Lung microvascular endothelial cell (primary cell): ENCODE measurements at regions not wholly inside any gene's neighbourhood (a gene's known extent, or its start where the extent isn't known, plus 50 kb on each side); places are given as distances from the start of the nearest gene placed in this dataset.

Experiments
- DNase-seq, 2 donors: peaks; one replicate each; pipeline versions ENCODE4 v3.0.0 to v3.0.0-alpha.2; 2010; ENCODE audit warnings: low read depth in 2 of 2

DNA sequence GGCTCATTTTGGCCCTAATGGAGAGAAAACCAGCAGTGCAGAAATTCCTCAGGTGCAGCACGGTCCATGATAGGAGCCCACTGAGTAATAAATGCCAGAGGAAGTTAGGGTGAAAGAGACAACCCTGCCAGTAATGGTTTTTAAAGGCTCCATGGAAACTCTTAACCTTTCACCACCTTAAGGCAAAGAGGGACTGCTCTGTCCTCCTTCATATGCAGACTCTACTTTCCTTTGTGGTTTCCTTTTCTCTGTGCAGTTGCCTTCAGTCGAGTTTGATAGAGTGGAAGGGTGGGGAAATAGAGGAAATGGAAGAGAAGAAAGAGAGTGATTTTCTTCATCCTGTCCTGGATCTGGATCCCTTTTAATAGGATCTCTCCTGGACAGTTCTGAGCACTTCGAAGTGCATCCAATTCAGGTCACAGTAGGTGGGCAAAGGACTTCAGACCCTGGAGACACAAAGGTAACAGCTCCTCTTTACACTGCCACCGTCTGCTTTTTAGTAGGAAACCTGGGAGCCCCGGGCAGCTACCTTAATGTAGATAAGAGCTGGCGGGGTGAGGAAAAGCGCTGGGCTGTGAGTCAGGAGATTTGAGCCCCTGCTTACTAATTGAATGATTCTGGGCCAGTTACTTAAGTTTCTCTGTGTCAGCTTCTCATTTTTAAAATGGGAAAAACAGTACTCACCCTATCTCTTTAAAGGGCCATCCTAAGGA, 294.8 kb downstream of the KCNRG start:
- DNase-seq = no peak

DNA sequence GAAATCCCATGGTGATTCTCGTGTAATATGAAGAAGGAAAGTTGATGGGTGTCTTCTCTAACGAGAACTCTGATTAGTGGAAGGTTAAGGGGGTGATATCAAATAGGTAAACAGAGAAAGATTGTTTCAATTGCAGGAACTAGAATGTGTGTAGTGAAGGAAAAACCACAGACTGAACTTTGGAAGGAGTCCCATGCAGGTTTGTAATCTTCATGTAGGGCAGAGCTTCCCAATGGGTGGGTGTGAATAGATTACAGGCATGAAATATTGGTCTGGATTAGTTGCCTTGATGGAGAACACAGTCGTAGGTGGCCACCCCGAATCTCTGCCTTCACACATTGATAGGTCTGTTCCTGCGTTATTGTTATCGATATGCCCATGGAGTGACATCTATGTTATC, 295.5 kb downstream of the KCNRG start:
- no peak for DNase-seq

DNA sequence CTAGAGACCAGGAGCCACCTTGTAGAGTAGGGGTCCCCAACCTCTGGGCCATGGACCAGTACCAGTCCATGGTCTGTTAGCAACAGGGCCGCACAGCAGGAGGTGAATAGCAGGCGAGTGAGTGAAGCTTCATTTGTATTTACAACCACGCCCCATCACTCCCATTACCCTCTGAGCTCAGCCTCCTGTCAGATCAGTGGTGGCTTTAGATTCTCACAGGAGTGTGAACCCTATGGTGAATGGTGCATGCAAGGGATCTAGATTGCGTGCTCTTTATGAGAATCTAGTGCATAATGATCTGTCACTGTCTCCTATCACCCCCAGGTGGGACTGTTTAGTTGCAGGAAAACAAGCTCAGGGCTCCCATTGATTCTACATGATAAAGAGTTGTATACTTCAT, 303.6 kb downstream of the KCNRG start:
- DNase-seq = no peak

DNA sequence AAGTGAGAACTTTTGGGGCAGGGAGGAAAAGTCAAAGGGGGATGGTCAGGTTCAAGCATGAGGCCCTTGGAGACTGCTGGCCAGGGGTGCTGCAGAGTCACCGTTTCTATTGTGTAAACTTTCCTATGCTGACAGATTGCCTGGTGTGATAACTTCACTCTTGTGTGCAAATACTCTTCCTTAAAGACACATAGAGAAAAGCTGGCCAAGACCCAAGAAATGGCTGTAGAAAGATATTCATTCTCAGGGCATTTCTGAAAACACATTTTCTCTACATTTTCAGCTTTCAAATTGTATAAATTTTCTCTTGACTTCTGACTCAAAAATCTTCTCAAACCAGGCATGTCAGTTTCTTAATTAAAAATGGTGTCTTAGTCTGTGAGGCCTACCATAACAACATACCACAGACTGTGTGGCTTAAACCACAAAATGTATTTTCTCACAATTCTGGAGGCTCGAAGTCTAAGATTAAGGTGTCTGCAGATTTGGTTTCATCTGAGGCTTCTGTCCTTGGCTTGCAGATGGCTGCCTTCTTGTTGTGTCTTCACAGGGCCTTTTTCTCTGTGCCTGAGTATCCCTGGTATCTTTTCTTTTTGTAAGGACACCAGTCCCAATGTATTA, 304.5 kb downstream of the KCNRG start:
- peak in 1 of 2 donors; percentile 77 for DNase-seq

DNA sequence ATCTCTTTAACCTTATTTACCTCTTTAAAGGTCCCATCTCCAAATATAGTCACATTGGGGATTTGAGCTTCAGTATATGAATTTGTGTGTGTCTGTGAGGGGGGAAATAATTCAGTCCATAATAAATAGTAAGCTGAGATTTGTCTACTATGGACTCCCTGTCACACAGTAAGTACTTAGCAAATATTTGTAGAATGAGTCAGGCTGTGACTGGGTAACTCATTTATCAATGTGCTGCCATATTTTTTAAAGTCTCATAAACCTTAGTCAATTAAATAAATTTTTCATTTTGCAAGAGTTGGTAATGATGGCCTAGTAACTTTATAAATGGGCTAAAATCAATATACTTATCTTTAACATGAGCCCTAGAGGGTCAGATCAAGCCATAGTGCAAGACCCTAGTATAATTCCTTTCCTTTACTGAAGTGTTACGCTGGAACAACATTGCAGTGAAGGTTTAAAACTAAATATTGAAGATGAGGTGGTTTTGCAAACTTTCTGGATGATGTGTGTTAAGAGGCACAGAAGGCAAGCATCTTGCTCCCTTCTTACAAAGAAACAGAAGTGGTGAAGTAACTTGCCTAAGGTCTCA, 305.1 kb downstream of the KCNRG start:
- peak in 1 of 2 donors; percentile 79 for DNase-seq

DNA sequence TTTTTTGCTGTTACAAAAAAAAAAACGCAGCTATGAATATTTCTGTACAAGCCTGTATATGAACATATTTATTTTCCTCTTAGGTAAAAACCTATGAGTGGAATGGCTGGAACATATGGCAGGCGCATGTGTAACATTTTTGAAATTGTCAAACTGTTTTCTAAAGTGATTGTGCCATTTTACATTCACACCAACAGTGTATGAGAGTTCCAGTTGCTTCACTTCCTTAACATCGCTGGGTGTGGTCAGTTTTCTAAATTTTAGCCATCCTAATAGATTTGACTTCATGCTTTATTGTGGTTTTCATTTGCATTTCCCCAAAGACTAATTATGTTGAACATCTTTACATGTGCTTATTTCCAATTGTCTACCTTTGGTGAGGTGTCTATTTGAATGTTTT, 306.8 kb downstream of the KCNRG start:
- DNase-seq = no peak

DNA sequence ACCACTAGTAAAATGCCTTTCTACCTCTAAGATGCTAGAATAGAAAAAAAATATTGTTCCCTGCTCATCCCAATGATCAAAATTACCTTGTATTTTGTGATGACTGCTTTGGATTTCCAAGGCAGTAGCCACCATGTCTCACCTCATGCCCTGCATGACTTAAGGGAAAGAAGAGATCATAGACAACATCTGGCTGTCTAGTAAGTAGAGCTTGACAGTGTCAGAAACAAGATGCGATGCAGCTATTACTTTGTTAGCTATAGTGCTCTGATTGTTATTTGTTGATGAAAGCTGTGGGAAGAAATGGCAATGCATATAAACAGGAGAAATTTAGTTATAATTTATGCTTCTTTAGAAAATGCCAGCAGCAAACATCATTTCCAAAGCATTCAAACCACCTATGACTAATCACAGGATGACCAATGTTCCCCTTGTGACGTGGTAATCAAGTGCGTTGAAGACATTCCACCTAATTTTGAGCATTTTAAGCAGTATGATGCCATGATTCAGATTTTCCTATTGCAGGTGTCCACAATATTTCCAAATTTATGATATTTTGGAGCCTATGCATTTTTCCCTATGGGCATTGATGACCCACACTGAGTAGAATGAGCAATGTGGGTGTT, 308.3 kb downstream of the KCNRG start:
- peak in 1 of 2 donors; percentile 74 for DNase-seq

DNA sequence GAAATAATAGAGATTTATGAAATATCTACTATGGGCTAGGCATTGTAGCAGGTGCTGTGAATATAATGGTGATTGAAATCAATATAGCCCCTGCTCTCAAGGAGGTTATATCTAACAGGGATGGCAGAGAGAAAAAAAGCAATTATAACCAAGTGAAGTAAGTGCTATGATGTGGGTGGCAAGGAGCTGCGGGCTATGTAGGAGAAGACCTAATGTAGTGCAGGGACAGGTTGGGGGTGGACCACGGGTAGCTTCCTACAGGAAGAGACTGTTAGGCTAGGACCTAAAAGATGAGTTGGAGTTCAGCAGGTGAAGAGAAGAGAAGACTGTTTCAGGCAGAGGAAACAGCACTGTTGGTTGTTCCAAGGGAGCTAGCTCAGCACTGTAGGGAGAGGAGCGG, 311.0 kb downstream of the KCNRG start:
- no peak for DNase-seq

DNA sequence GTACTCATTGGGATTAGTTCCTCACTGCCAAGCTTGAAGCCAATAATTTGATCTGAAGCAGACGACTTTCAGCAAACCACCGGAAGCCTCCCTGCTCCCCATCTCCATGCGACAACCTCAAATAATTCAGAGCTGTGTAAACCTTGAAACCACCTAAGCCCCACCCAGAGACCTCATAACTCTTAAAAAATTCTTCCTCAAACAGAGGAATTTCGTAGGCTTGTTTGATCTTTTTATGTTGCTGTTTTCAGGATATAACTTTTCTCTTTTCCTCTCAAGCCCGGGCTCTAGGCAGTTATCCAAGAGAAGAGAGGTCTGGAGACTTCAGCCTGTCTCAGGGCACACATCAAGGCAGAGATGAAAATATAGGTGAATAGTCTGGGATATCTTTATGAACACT, 311.6 kb downstream of the KCNRG start:
- no peak for DNase-seq

DNA sequence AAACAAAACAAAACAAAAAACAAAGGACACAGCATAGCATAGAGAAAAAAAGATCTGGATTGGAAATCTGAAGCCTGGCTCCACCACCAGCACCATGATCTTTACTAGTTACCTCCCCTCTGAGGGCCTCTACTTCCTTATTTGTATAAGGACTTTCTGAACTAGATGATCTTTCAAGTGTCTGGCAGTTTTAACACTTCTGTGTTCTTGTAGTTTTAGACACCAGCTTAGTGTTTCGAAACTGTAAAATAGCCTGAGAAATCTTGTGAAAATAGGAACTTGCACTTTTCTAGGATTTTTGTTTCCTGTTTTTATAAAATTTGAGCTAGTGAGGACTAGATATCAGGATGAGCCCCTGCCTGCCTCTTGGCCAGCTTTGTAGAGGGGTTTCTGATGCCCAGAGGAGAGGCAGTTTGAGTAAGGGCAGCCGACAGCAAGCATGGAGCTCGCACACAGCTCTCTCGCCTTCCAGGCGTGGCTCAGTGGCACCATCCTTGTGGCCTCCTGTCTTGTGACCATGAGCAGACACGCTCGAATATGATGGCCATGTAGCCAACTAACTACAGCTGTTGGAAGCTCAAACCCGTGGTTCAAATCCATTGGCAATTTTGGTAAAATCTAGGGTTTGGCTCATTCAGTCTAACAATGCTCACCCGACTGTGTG, 319.0 kb downstream of the KCNRG start:
- DNase-seq = no peak

DNA sequence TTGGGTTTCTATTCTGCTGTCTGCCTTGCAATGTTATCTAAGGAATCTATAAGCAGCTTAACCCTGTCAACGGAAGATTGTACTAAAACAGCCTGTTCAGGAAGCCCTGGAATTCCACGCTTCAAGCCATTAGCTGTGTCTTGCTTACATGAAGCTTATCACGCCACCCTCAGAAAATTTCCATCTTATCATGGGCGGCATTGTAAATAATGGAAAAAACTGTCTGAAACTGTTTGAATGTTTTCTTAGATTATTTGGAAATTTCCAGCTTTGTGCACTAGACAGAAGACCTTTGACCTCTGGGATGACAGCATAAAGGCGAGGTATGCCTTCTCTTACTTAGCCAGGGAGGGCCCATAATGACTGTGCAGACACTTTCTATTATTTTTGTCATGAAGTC, 319.7 kb downstream of the KCNRG start:
- peak in 1 of 2 donors; percentile 86 for DNase-seq

DNA sequence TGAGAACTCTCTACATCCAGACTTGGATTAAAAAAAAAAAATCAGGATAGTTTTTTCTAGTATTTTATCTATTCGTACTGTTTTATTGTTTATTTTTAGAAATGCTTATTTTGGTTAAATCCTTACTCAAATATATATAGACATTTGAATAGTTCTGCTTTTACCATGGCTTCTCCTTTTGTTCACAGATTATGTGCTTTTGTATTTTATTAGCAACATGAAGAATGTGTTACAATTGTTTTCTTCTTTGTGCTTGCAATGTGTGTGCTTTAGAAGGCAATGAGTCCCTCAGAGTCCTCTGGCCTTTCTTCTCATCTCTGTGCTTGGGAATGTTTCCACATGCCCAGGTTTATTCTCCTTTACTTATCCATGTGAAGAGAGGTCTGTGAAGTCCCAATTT, 324.0 kb downstream of the KCNRG start:
- no peak for DNase-seq

DNA sequence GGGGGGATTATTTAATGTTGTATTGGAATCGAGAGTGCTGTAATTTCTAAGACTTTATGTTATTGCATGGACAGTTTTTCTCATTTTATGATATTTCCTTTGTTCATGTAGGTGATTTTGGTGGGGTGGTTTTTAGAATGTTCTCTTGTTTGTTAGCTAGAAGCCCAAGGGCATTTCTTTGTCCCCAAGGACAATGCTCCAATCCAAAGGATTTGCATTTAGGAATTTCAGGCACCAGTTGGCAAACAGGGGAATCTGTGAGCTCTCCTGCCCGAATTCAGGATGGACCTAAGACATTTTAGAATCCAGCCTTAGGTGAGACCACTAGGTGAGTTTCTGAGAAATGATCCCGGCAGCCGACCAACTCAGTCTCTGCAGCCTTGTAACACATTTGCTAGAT, 324.9 kb downstream of the KCNRG start:
- no peak for DNase-seq

DNA sequence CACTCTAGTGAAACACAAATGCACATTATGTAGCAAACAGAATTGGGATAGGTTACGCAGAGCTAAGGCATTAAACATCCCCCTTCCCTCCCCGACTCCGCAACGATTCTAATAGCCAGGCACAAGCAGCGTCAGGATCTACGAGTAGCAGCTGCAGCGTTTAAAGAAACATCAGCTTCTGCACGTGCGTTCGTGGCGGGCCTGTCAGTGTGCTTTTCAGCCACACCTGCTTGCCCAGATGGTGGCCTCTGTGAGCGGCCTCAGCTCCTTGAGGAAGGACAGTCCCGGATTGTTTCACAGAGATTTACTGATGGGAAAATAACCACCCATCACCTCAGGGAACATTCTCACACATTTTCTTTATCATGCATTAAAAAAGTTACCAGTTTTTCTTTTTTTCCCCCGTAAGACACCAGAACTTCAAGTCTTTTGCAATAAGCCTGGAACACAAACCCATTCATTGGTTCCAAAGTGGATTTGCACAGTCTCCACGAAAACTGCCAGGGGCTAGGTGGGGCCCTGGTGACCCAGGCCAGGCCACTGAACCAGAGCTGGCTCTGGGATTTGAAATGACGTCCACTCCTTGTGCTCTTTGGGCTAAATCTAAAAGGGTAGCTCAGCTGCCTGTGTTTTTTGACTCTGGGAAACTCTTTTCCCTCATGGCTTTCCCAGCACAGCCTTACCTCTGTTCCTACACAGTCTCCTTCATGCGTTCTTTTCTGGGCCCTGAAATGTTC, 325.5 kb downstream of the KCNRG start:
- no peak for DNase-seq

DNA sequence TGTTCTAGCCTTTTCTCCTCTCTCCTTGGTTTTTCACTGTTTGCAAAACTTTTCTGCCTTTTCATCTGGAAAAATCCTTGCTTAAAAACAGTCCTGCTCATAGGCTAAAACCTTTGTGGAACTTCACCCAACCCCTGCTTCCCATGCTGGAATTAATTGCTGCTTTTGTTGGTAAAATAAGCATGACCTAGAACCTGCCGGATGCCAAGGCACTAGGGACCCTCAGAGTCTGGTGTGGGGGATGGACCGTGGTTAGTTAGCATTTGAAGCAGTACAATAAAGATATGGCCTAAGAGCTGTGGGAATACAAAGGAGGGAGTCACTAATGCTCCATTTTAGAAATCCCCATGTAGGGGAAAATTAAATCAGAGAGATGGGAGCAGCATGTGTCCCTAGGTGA, 326.3 kb downstream of the KCNRG start:
- no peak for DNase-seq

DNA sequence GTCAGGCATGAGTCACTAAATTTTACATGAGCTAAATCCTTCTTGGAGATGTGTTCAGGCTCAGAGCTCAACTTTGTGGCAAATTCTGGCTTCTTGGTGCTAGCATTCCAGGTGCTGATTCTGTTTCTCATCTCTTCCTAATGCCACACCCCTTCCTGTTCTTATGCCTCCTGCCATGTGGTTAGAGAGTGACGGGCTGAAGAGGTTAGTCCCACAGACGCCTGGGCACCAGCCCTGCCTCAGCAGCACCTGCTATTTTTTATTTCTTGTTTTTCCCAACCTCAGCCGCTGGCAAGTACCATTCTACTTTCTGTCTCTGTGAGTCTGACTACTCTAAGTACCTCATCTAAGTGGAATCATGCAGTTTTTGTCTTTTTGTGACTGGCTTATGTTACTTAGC, 329.5 kb downstream of the KCNRG start:
- DNase-seq = no peak

DNA sequence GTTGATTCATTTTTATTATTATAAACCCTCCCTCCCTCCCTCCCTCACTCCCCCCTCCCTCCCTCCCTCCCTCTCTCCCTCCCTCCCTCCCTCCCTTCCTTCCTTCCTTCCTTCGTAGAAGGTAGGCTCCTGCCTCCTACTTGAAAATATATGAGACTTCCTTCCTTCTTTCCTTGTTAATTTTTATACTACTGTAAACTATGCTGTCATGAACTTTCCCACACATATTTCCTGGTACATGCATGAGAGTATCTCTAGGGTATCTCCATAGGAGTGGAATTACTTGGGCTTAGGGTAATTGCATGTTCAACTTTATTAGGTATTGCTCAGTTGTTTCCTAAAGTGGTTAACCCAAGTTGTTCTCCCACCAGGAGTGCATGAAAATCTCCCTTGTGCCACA, 330.6 kb downstream of the KCNRG start:
- no peak for DNase-seq

DNA sequence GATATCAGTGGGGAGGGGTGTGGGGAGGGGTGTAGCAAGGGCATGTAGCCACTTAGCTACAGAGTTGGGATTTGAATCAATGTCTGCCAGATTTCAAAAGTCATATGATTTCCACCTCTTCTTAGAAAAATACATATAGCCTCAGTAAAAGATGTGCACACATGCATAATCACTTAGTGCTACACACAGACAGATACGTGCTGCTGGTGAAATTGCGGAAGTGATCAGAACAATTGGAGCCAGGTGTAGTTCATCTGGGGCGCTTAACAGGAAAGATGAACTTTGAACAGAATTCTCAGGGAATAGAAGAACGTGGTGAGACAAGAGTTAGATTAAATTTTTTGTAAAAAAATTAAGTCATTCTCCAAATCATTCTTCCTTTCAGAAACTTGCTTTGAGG, 333.1 kb downstream of the KCNRG start:
- no peak for DNase-seq

DNA sequence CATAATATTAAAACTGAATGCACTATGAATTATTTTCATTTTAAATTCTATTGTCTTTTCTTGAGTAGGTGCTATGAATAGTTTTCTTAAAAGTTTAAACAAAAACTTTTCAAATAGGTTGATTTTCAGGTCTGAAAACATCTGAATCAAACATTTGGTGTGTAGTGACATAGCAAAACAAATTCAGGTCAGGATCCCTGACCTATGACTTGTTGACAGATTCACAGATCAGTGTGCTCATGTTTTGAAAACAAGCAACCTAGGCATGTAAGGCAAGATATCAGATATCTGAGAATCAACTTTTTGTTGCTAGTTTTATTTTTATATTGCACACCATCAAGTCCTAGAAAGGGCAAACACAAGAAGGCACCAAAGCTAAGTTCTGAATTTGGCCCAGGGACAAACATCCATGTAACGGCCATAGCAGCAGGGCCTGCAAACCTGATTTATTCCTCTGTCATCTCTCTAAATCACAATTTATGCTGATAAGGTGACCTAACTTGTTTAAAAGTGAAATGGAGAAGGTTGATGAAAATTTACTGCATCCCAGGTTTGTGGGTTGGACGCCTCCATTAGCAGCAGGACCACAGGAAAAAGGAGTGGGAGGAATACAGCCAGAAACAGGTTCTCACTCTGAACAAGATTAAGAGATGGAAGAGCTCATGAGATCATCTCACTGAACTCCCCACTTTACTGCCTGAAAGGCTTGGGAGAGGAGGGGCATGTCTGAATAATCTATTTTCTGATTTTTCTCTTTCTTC, 337.7 kb downstream of the KCNRG start:
- DNase-seq = no peak

DNA sequence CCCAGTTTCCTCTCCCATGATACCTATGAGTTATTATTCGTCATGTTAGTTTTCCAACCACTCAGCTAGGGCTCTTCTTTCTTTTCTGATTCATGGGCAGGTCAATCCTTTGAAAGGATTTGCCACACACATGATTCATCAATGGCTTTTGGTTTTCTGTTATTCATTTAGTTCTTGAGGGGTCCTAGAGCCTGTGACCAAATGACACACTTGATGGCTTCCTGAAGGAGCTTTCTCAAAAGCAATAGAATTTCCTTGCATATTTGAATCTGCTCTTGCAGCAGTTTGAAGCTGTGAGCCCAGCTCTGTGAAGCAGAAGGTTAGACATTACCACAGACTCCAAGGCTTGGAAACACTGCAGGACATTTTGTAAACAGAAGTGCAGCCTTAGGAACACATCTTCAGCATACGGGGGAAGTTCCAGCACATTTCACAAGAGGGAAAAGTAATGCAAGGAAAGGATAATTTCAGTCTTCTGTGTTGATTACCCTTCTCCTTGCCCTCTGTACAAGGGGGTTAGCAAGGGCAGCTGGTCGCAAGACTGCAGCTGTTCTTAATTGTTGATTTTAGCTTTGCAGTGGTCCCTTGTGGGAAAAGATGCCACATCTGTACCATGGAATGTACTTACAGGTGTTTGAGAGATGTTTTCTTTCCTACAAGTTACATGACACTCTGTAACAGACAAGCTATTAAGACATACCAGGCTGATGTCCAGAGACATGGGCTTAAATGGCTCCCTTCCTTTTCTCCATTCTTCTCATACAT, 338.6 kb downstream of the KCNRG start:
- DNase-seq = no peak
